ENCODE measurements at regions not wholly inside any gene's neighbourhood (a gene's known extent, or its start where the extent isn't known, plus 50 kb on each side); places are given as distances from the start of the nearest gene placed in this dataset.
"Not testable (repeated sequence)": the region's sequence is repeated elsewhere in the genome, so short reads cannot be mapped to it uniquely, and the experiment has no call there.

DNA sequence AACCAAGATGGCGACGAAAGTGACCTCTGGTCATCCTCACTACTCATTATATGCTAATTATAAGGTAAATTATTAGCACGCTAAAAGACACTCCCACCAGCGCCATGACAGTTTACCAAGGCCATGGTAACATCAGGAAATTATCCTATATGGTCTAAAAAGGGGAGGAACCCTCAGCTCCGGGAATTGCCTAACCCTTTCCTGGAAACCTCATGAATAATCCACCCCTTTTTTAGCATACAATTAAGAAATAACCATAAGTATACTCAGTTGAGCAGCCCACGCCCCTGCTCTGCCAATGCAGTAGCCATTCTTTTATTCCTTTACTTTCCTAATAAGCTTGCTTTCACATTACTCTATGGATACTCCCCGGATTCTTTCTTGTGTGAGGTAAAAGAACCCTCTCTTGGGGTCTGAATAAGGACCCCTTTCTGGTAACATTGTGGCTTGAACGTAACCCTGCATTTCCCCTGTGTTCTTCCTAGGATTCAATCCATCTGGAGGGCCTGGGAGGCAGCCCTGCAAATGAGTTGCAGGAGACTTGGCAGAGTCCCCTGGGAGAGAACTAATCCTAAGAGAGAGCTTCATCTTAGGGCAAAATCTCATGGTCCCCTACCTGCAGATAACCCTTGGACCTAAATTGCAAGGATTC is 225.6 kb upstream of the JARID2 start:
- Histone ChIP-seq H3K27me3 (no peaks in the 10 kb centered on the region), H3K4me1 (ENCODE audit: insufficient read depth) (peaks cover 8% of the 10 kb centered on the region), H3K36me3 (replicated peaks; ENCODE audit: insufficient read depth, low read depth) (no peaks in the 10 kb centered on the region), H4K20me1 (ENCODE audit: insufficient read depth, poor library complexity, severe bottlenecking) (no peaks in the 10 kb centered on the region), H2AFZ (no peak overlapping the region), H3K27ac (no peak overlapping the region), H3K9me2 (replicated peaks; ENCODE audit: insufficient read depth) (no peaks in the 10 kb centered on the region), H3K4me2 (no peak overlapping the region), H3K4me3 (no peak overlapping the region), H3K9me3 (ENCODE audit: low read depth) (no peaks in the 10 kb centered on the region), H3K79me2 (no peaks in the 10 kb centered on the region)
- no peak for DNase-seq (ENCODE audit: low spot score)
- TF ChIP-seq, protein P1, sequence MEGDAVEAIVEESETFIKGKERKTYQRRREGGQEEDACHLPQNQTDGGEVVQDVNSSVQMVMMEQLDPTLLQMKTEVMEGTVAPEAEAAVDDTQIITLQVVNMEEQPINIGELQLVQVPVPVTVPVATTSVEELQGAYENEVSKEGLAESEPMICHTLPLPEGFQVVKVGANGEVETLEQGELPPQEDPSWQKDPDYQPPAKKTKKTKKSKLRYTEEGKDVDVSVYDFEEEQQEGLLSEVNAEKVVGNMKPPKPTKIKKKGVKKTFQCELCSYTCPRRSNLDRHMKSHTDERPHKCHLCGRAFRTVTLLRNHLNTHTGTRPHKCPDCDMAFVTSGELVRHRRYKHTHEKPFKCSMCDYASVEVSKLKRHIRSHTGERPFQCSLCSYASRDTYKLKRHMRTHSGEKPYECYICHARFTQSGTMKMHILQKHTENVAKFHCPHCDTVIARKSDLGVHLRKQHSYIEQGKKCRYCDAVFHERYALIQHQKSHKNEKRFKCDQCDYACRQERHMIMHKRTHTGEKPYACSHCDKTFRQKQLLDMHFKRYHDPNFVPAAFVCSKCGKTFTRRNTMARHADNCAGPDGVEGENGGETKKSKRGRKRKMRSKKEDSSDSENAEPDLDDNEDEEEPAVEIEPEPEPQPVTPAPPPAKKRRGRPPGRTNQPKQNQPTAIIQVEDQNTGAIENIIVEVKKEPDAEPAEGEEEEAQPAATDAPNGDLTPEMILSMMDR (IDR thresholded peaks at IDR 0.05; ENCODE audit: poor library complexity), result no peak
- TF ChIP-seq EZH2phosphoT487 (IDR thresholded peaks at IDR 0.05; ENCODE audit: low read depth, severe bottlenecking, unreplicated experiment) (no peak), EZH2 (IDR thresholded peaks at IDR 0.05; ENCODE audit: borderline replicate concordance) (no peak)
- 93% methylated on average over 8 of the region's 8 CpGs for WGBS (ENCODE audit: low lambda C conversion rate, missing lambda C conversion rate)

DNA sequence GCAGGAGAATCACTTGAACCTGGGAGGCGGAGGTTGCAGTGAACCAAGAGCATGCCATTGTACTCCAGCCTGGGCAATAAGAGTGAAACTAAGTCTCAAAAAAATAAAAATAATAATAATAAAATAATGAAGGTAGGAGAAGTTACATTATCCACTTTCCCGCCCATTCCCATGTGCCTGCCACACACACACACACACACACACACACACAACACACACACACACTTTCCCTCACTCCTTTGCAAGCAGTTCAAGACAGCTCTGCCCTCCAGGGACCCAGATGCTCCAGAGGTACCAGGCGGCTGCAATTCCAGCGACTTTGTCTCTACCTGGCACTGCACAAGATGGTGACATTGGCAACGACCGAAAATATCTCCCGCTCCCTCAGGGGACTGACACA is 224.8 kb upstream of the JARID2 start:
- TF ChIP-seq EZH2phosphoT487 (IDR thresholded peaks at IDR 0.05; ENCODE audit: low read depth, severe bottlenecking, unreplicated experiment), result no peak
- TF ChIP-seq EZH2 (IDR thresholded peaks at IDR 0.05; ENCODE audit: borderline replicate concordance), result no peak
- TF ChIP-seq, protein P1 (IDR thresholded peaks at IDR 0.05; ENCODE audit: poor library complexity), result no peak
- no peaks in the 10 kb centered on the region for H3K36me3 ChIP-seq (replicated peaks; ENCODE audit: insufficient read depth, low read depth)
- no peaks in the 10 kb centered on the region for H4K20me1 ChIP-seq (ENCODE audit: insufficient read depth, poor library complexity, severe bottlenecking)
- H3K9me2 ChIP-seq (replicated peaks; ENCODE audit: insufficient read depth), result no peaks in the 10 kb centered on the region
- H3K4me3 ChIP-seq, result no peak overlapping the region
- H3K4me2 ChIP-seq, result no peak overlapping the region
- 87% methylated on average over 7 of the region's 7 CpGs for WGBS (ENCODE audit: low lambda C conversion rate, missing lambda C conversion rate)
- no peaks in the 10 kb centered on the region for H3K79me2 ChIP-seq
- no peak for DNase-seq (ENCODE audit: low spot score)
- H3K27me3 ChIP-seq, result no peaks in the 10 kb centered on the region
- H3K9me3 ChIP-seq (ENCODE audit: low read depth), result no peaks in the 10 kb centered on the region
- peaks cover 8% of the 10 kb centered on the region for H3K4me1 ChIP-seq (ENCODE audit: insufficient read depth)
- H2AFZ ChIP-seq, result no peak overlapping the region
- no peak overlapping the region for H3K27ac ChIP-seq

DNA sequence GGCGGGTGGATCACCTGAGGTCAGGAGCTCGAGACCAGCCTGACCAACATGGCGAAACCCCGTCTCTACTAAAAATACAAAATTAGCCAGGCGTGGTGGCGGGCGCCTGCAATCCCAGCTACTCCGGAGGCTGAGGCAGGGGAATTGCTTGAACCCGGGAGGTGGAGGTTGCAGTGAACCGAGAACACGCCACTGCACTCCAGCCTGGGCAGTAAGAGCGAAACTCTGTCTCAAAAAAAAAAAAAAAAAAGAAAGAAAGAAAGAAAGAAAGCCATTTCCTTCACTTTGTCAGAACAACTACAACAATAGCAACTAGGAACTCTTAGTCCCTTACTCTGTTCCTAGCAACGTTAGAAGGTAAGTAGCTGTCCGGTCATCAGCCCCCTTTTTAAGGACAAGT is 222.9 kb upstream of the JARID2 start:
- H3K27ac ChIP-seq; H3K9me3 ChIP-seq (ENCODE audit: low read depth); H3K4me1 ChIP-seq (ENCODE audit: insufficient read depth); H3K36me3 ChIP-seq (replicated peaks; ENCODE audit: insufficient read depth, low read depth); H3K27me3 ChIP-seq; DNase-seq (ENCODE audit: low spot score); H3K9me2 ChIP-seq (replicated peaks; ENCODE audit: insufficient read depth); H3K79me2 ChIP-seq; H3K4me2 ChIP-seq; H3K4me3 ChIP-seq; H4K20me1 ChIP-seq (ENCODE audit: insufficient read depth, poor library complexity, severe bottlenecking); H2AFZ ChIP-seq: not testable (repeated sequence)
- WGBS (ENCODE audit: low lambda C conversion rate, missing lambda C conversion rate), result 94% methylated on average over 14 of the region's 14 CpGs

DNA sequence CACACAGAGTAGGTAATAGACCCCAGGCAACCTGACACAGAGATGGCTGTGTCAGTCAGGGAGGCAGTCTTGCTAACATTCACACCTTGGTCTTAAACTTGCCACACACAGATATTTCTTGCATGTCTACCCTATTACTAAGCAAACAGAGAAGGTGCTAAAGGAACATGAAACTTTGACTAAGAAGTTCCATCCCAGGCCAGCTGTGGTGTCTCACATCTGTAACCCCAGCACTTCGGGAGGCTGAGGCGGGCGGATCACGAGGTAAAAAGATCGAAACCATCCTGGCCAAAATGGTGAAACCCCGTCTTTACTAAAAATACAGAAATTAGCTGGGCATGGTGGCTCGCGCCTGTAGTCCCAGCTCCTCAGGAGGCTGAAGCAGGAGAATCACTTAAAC is 222.4 kb upstream of the JARID2 start:
- no peaks in the 10 kb centered on the region for H3K27me3 ChIP-seq
- 97% methylated on average over 8 of the region's 8 CpGs for WGBS (ENCODE audit: low lambda C conversion rate, missing lambda C conversion rate)
- no peak for DNase-seq (ENCODE audit: low spot score)

More for the DNA sequence above, 222.4 kb upstream of the JARID2 start:
- Histone ChIP-seq H3K79me2 (no peaks in the 10 kb centered on the region), H3K9me2 (replicated peaks; ENCODE audit: insufficient read depth) (no peaks in the 10 kb centered on the region), H3K9me3 (ENCODE audit: low read depth) (no peaks in the 10 kb centered on the region), H3K4me1 (ENCODE audit: insufficient read depth) (peaks cover 1% of the 10 kb centered on the region), H4K20me1 (ENCODE audit: insufficient read depth, poor library complexity, severe bottlenecking) (no peaks in the 10 kb centered on the region), H3K4me3 (no peak overlapping the region), H2AFZ (no peak overlapping the region), H3K4me2 (no peak overlapping the region), H3K36me3 (replicated peaks; ENCODE audit: insufficient read depth, low read depth) (no peaks in the 10 kb centered on the region), H3K27ac (no peak overlapping the region)
- no peak for TF ChIP-seq EZH2phosphoT487 (IDR thresholded peaks at IDR 0.05; ENCODE audit: low read depth, severe bottlenecking, unreplicated experiment)
- TF ChIP-seq, protein P1 (IDR thresholded peaks at IDR 0.05; ENCODE audit: poor library complexity), result no peak
